Stimulated activated naive CD4-positive, alpha-beta T cell (primary cell): ENCODE measurements at regions not wholly inside any gene's neighbourhood (a gene's known extent, or its start where the extent isn't known, plus 50 kb on each side); places are given as distances from the start of the nearest gene placed in this dataset.
"Not testable (repeated sequence)": the region's sequence is repeated elsewhere in the genome, so short reads cannot be mapped to it uniquely, and the experiment has no call there.

Experiments
- DNase-seq, 6 experiments: peaks; one replicate each; lab custom pipeline; 2025; lab: John Stamatoyannopoulos, UW

DNA sequence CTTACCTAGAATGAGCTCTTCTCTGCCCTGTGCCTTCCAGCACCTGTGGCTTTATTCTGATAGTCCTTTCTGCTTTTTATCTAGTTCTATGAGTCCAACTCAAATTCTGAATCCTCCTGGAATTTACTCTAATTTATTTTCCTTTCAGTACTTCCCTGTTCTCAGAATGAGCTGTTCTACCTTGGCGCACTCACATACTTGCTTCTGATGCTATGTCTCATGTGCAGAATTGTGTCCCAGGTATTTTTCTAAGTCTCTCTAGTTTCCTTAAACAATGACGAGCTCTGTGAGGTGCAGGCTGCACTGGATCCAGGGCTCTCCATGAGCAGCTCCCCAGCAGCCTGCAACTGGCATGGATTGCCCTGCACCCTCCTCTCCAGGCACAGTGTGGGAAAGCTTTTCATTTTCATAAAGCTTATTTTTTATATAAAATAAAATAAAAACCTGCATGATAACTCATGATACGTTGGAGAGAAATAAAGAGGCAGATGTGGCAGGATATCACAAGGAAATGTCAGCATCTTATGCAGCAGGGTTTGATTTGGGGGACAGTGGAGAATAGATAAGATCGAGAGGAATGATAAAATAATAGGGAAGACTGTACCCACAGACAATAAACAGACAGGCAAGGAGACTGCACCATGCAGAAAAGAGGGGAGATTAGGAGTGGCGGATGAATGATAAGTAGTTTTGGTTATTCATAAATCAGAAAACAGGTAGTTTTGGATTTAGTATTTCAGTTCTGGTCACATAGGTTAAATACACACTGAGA lies 258.2 kb upstream of the POM121L12 start:
- DNase-seq = no peak

DNA sequence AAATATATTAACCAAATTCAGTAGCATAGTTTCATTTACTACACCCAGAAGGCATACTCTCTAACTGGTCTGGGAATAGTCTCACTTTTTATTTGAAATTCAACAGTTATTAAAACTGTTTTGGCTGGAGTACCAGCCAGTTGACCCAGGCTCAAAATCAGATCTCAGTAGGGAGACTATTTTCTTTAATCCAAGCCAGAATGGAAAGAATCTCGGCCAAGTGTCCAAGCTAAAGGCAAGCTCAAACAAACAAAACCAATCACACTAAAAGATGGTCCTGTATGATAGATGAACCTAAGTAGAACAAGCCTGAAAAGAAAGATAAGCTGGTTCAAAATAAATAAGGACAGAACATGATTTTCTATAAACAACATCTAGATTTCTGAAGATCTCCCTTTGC lies 259.6 kb upstream of the POM121L12 start:
- DNase-seq = no peak

DNA sequence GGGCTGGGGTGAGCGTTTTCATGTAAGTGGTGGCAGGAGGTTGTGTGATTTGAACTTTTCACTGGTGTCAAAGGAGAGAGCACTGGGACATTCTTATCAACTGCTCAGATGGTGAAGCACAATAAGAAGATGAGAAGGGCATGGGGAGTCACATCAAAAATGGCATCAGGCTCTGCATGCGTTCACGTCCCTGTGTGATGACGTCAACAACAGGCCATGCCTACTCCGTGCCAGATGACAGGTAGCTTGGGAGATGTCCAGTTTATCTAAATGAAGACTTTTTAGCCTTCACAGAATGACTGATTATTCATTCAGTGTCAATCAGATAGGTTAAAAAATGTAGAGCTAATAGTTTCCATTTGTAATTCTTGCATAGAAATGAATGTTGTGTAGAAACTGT lies 264.3 kb upstream of the POM121L12 start:
- DNase-seq = no peak

DNA sequence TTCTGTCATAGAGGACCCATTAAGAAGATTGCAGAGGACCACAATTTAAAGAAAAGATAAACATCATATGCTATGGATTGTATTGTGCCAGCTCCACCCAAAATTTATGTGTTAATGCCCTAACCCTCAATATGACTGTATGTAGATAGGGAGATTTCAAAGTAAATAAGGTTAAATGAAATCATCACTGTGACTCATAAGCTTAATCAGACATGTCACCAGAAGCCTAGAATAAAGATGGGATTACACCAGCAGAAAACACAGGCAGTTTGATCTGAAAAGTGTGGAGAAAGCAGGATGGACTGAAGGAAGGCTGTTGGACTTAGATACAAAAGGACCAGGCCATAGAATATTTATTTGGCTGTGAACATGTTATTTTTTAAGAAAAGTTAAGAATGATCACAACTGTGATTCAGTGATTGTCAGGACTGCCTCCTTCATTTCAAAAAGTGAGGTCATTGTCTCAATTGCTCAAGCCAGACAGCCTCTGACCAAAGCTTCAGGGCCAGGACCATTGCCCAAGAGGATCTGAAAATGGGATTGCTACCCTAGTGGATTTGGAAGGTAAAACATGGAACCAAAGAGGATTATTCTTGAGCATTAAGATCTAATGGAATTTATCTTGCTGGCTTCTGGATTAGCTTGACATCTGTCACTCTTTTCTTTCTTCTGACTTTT lies 270.8 kb upstream of the POM121L12 start:
- no peak for DNase-seq

DNA sequence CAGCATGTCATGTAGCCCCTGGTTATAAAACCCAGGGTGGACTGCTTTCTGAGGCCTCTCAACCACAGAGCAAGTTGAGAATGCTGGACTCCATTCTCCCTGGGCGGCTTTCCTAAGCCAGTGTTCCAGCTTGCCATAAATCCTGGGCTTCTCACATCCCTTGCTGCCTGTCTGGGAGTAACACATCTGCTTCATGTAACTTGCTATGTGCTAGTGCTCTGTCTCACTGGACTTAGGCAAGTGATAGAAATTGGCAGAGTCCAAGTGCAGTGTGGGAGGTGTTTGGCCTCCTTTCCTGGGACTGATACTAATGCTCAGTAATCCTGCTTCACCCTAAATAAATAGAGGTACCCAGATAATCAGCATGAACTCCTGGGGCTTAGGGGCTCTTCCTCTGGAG lies 277.1 kb upstream of the POM121L12 start:
- DNase-seq = no peak

DNA sequence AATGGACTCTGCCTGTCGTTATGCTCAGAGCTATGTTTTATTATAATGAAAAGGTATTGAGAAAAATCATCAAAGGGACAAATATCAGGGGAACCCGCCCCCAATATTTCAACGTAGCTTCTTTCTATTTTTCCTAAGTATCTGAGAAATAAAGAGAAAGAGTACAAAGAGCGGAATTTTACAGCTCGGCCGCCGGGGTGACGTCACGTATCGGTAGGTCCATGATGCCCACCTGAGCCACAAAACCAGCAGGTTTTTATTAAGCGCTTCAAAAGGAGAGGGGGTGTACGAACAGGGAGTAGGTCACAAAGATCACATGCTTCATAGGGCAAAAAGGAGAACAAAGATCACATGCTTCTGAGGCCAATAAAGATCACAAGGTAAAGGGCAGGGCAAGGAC lies 281.6 kb upstream of the POM121L12 start:
- DNase-seq = no peak

DNA sequence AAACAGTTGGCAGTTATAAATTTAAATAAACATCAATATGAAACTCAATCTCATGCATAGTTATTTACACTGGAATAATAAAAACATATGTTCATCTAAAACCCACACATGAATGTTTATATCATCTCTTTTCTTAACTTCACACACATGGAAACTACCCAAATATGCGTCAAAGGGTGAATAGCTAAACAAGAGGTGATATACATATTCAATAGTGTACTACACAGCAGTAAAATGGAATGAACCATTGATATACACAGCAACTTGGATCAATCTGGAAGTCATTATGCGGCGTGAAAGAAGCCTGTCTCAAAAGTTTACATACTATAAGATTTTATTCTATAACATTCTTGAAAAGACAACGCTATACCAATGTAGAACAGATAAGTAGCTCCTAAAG lies 282.5 kb upstream of the POM121L12 start:
- DNase-seq = no peak

DNA sequence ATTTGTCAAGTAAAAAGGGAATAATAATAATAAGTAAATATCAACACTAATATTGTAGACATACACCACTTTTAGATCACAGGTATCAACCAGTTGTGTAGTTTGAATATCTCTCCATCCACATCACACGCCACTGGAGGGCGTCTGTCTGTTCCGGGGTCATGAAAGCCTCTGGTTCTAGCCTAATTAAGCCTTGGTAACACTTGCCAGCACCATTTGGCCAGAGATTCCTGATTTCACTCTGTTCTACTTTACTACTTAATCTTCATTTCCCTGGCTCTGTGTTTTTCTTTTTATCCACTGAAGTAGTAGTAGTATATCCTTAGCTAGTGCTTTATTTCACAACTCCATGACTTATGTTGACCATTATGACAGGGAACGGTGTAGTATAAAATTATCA lies 285.6 kb upstream of the POM121L12 start:
- DNase-seq = no peak

DNA sequence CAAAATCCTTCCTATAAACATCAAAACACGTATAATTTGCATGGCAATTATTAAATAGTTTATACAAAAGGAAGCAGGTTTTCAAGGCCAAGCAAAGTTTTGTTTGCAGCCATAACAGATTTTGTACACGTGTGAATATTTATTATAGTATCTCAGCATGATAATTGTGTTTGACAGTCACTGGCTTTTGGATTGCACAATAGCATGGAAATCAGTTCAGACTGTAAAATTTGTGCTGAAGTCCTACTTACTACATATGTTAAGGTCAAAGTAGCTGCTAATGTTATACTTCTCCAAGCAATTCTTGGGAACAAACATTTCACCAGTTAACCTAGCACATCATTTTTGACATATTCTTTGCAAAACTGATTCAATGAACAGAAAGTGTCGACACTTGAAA lies 287.6 kb upstream of the POM121L12 start:
- no peak for DNase-seq

DNA sequence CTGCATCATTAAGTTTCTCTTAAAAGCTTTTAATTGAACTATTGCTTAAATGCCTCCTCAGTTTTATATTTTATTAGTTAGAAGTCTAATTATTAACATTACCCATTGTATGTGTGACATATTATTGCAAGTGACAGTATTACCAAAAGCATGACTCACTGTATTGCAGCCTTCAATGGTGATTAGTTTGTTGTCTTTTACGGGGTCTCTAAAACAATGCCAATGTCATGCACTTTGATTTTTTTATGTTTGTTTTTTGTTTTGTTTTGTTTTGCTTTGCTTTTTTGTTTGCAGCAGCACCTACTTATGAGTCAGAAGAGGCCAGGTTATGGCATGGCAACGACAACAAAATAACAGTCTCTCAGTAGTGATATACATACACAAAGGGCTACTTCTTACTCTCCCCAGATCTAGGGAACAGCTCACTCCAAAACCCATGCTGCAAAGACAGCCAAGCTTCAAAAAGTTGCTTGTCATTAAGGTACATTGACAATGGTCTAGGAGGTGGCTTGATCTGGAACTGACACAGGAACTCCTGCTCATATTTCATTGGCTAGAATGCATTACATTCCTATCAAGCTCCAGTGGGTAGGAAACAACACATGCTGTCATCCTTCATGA lies 293.7 kb upstream of the POM121L12 start:
- no peak for DNase-seq

DNA sequence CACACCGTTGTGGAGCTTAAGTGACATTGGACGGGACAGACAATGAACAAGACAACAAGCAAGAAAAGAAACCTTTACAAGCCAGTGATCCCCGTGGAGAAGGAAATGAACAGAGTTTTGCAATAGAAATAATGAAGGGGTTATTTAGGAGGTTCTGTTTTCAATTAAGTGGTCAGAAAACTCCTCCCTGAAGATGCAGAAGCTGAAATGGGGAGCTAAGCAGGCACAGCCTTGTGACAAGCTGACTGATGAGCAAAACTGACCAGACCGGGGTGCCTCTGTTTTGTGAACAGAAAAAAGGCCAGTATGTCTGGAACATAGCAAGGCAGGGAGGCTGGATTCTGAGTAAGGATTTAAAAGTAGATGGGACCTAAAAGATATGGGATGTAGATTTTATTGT lies 299.8 kb upstream of the POM121L12 start:
- no peak for DNase-seq

DNA sequence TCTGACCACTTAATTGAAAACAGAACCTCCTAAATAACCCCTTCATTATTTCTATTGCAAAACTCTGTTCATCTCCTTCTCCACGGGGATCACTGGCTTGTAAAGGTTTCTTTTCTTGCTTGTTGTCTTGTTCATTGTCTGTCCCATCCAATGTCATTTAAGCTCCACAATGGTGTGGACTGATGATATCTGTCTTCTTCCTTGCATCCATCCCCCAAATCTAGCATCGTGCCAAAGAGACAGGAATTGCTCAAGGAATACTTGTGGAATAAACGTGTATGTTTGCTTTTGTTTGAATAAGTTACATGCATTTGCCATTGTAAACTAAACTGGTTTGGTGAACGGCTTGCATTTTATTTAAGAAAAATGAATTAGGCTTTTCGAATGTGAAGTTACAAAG lies 306.8 kb upstream of the POM121L12 start:
- not testable (repeated sequence) for DNase-seq

DNA sequence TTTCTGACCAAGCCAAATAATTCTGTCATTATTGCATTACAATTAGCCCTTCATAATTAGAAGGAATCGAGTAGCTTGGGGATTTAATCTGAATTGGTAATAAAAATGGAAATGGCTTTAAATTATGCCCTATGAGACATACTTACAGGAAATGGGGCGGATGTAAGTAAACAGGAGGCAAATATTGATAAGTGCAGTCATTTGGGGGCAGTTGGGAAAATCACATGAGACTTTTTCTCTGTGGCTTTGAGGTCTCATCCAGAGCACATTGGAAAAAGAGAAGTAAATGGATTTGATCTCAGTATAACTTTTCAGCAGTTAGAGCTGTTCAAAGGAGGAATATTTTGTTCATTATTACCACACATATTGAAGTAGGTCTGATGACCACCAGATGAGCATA lies 307.8 kb upstream of the POM121L12 start:
- no peak for DNase-seq

DNA sequence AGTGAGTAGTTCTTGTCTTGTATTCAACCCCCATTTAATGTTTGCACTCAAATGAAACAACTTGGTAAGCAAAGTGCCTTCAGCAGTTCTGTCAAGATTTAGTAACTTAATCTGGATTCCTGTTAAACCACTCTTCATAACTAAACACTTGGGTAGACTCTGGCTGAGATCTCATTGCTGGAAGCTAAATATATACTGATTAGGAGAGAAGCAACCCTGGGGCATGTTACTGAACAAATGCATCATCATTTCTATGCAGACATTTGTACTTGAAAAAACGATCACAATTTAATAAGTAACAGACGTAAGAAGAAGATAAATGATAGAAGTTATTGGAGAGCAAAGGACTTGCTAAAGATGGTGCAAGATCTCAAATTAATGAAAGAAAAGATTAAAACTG lies 308.4 kb upstream of the POM121L12 start:
- no peak for DNase-seq

DNA sequence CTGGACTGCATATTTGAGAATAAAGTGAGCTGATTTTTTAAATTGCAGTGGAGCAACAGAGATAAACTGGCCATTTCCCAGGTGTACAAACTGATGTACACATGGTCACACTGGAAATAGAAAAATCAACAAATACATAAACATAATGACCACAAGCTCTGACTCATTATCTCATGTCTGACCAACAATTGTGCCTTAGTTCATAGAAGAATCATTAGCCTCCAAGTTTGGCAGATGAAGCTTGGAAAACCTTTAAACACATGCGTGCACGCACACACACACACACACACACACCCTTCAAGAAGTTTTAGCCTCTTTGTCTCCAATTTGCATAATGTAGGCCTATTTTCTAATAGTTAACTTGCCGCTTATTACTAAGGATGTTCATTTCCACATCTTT lies 308.9 kb upstream of the POM121L12 start:
- no peak for DNase-seq

DNA sequence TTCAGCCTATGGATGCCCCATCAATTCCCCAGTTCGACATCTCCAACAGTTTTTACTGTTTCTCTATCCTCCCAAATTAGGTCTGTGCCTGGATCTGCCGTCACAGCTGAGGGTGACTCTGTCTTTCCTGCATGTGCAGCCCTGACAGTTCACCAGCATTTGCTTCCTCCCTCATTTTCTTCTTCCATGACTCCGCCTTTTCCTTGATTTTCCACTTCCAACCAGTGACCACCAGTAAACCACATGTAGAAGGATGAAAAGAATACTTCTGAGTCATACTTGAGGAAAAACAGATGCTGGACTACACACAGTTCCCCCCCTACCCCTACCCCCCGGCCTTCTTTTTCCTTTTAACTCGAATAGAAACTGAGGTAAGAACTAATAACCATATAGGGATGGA lies 311.8 kb upstream of the POM121L12 start:
- no peak for DNase-seq

DNA sequence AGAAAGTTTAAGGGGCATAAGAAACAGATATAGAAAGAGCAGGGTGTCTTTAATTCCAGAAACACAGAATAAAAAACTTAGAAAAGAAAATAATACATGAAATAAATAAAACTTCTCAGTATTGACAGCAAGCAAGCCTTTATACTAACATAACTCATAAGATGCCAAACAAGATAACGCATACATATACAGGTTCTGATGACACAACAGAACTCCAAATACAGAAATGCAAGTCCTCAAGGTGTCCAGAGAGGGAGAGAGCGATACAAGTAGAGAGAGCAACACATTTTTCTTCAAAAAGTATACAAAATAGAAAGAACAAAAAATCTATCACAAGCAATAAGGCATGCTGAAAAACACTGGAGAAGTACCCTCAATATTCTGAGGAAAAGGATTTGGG lies 314.6 kb upstream of the POM121L12 start:
- no peak for DNase-seq

DNA sequence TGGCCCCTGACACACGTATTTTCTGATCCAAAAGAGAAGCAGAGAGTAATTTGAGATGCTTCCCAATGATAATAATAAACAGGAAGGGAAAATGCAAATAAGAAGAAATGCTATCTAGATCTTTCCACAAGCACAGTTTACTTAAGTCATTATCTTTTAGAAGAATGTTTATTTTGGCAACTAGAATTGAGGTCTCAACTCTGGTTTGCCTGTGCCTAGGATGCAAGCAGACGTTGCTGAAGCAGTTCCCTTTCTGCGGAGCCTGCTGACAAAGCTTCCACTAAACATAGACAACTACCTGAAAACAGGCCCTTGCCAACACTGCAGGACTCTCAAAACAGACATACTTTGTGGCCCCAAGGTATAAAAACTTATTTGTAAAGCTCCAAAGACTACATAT lies 315.8 kb upstream of the POM121L12 start:
- no peak for DNase-seq

DNA sequence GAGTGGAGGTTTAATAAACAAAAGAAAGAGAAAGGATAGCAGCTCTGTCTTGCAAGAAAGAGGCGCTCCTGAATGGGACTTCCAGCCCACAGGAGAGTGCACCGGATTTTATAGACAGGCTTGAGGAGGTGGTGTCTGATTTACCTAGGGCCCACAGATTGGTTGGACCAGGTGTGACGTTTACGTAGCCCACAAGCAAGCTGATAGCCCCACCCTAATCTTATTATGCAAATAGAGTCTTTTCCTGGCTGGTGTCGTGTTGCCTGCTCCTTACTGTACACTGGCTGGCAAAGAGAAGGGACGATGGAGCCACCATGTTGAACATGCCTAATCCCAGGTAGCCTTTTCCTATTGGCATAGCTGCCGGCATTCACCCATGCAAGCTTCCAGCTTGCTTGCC lies 319.7 kb upstream of the POM121L12 start:
- DNase-seq = no peak

DNA sequence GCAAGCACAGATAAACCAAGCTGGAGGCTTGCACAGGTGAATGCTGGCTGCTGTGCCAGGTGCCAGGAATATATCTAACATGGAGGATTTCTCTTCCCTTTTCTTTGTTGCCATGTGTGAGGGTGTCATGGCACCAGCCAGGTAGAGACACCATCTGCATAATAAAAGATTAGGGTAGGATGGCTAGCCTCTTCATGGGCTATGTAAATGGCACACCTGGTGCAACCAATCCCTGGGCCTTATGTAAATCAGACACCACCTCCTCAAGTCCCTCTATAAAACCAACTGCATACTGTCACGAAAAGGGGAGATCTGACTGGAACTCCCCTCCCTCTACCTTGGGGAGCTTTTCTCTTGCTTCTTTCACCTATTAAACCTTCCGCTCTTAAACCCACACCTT lies 322.5 kb upstream of the POM121L12 start:
- no peak for DNase-seq

DNA sequence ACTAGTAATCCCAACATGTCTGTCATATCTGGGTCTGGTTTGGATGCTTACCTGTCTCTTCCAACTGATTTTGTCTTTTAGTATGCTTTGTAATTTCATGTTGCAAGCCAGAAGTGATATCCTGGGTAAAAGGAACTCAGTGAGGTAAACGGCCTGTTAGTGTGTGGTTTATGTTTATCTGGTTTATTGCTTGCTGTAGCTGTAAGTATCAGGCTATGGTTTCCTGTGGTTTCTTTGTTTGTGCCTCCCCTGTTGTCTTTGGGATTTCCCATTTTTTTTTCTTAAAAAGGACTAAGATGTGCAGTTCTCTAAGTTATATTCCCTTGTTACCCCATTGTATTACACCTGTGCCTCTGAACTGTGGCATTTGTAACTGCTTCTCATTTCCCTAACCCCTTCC lies 323.5 kb upstream of the POM121L12 start:
- DNase-seq = no peak

DNA sequence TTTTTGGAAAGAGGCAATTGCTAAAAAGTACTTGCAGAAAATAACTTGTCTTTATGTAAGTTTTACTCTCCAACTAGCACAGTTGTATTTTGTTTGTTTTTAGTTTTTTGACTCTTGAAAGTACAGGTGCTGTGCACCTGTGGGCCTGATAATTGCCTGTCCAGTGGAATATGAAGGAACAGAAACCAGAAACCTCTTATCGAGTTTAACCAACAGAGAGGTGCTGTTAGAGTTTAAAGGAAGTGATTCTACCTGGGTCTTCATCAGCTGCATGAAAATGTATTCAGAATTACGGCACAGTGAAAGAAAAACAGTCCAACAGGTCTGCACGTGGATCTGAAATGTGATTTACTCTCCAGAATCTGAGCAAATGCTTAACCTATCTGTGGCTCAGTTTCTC lies 326.6 kb upstream of the POM121L12 start:
- no peak for DNase-seq

DNA sequence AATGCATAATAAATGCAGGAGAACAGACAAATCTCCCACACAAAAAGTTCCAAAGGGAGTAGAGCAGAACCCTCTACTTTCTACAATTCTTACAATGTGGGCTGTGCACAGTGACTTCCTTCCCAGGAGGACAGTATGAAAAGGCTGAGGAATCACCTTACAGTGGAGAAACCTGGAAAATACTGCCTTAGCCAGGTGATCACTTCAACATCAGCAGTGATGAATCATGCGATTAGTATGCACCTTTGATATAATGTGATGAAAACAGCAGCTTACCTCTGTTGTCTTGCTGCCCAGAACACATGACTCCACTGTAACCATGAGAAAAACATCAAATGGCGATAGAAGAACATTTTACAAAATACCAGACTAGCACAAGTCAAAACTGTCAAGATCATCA lies 329.7 kb upstream of the POM121L12 start:
- DNase-seq = no peak

DNA sequence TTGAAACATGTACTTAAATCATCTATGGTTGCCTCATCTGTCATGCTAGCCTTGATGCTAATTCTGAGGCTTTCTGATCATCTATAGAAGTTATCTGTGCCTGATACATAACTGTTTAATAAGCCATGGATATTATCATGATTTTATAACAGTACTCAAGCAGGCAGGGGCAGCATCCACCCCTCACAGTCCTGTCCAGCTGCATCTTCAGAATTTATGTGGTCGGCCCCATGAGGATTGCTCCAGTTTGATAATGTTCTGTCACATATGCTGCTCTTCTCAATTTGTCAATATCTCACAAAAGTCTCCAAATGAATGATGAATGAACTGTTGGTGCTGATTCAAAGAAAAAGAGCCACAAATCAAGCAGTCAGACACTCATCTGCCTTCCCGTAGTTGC lies 335.1 kb upstream of the POM121L12 start:
- no peak for DNase-seq
